ENCODE measurements at regions not wholly inside any gene's neighbourhood (a gene's known extent, or its start where the extent isn't known, plus 50 kb on each side); places are given as distances from the start of the nearest gene placed in this dataset.
"Not testable (repeated sequence)": the region's sequence is repeated elsewhere in the genome, so short reads cannot be mapped to it uniquely, and the experiment has no call there.

DNA sequence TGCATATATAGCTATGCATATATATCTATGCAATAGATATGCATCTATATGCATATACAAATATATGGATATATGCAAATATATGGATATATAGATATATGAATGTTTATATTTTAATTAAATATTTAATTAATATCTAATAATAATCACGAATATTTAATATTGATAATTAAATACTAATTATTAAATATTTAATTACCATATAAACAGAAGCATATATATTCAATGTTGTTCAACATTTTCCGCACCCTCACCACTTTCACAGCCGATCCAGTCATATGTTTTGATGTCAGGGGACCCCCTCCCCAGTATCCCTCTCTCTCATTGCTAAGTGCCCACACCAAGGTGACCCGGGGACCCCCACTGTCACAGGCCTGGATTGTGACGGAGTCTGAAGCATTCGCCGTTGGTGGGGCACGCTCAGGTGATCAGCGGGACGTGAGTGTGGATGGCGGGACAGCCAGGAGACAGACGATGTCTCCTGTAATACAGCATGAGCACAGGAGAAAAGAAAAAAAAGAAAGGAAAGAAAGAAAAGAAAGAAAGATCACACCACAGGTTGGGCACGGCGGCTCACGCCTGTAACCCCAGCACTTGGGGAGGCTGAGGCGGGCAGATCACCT, 199.7 kb downstream of the CRLF2 start:
- DNase-seq (ENCODE audit: low spot score): no peak

DNA sequence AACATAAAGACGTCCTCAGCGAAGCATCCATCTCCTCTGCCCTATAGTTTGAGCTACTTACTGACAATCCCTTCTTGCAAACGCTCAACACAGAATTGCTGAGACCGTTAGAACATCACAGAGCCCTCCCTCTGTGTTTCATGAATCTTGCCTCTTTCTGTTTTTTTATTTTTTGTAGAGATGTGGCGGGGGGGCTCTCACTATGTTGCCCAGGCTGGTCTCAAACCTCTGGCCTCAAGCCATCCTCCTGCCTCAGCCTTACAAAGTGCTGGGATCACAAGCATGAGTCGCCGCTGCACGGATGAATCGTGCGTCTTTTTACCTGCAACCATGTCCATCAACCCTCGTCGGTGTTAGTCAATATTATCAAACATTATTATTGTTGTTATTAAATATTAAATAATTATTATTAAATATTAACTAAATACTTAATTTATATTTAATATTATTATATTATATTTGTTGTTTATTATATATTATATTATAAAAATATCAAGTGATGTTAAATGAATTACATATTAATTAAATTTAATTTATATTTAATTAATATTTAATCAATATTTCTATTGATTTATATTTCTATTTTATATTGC, 200.7 kb downstream of the CRLF2 start:
- no peak for DNase-seq (ENCODE audit: low spot score)

DNA sequence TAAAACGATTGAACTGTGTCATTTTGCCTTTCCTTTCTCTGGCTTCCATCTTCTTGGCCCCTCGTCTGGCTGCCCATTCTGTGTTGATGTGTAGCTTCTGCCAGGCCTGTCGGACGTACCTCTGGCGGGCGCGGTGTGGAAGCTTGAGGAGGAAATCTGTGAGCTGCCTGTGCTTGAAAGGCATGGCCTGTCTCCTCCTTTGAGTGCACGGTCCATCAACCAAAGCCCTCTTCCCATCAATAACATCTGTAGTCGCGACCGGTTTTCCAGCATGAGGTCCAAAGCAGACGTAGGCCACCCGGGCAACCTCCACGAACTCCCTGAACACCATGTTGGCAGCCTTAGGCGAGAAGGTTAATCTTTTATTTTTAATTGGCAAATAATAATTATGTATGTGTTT, 202.7 kb downstream of the CRLF2 start:
- no peak for DNase-seq (ENCODE audit: low spot score)

DNA sequence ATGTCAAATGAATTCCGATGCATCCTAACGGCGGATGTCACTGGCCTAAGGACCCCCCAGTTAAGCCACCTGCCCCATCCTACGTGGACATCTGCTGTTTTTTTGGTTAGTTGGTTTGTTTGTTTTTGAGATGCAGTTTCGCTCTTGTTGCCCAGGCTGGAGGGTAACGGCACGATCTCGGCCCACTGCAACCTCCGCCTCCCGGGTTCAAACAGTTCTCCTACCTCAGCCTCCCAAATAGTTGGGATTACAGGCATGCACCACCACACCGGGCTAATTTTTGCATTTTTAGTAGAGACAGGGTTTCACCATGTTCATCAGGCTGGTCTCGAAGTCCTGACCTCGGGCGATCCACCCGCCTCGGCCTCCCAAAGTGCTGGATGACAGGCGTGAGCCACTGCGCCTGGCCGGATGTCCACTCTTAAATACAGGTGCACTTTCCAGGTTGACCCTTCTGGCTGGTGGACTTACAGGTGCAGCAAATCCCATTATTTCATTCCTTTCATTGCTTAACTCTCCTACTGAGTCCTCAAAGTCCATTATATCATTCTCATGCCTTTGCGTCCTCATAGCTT, 206.2 kb downstream of the CRLF2 start:
- DNase-seq (ENCODE audit: low spot score): no peak

DNA sequence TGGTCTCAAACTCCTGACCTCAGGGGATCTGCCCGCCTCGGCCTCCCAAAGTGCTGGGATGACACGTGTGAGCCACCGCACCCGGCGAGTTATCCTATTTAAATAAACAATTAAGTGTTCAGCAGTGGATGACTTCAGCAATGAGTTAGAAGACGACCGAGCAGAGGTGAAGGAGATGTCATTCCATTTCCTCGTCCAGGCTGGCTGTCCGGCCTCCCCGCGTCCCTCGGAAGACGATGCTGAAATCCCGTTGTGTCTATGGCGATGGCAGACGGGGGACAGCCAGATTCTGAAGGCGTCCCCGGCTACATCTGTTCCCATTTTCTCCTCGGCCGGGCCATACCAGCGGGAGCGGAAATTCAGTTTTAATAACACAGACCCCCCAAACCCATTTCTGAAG, 209.8 kb downstream of the CRLF2 start:
- no peak for DNase-seq (ENCODE audit: low spot score)

DNA sequence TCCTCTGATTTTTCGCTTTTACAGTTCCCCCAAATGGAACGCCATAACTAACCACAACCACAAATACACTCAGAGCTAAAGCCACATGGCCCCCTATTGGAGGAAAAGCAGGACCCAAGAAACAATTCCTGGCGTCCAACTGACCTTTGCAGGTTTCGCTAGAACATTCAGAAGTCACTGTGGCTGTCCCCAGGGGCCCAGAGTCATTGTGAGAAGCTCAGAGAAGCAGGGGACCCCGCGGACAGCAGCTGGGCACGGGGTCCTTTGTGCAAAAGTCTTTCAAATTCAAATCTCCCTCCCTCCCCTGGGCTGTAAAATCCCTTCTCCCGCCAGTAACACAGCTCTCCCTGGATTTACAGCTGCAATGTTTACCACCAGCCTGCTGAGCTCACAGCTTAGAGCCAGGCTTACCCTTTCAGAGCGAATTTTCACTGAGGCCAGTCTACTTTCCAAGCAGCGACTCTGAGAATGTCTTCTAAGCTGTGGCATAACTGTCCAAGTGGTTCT, 214.8 kb downstream of the CRLF2 start:
- no peak for DNase-seq (ENCODE audit: low spot score)

DNA sequence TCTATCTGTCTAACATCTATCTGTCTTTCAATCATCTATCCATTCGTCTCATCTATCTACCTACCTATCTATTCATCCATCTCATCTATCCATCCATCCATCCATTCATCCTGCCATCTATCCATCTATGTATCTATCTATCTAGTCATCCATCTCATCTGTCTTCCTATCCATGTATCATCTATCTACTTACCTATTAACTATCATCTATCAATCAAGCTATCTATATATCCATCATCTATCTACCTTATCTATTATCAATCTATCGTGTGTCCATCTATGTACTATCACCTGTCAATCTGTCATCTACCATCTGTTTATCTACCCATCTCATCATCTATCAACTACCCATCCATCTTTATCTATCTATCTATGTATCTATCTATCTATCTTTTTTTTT, 217.7 kb downstream of the CRLF2 start:
- no peak for DNase-seq (ENCODE audit: low spot score)

DNA sequence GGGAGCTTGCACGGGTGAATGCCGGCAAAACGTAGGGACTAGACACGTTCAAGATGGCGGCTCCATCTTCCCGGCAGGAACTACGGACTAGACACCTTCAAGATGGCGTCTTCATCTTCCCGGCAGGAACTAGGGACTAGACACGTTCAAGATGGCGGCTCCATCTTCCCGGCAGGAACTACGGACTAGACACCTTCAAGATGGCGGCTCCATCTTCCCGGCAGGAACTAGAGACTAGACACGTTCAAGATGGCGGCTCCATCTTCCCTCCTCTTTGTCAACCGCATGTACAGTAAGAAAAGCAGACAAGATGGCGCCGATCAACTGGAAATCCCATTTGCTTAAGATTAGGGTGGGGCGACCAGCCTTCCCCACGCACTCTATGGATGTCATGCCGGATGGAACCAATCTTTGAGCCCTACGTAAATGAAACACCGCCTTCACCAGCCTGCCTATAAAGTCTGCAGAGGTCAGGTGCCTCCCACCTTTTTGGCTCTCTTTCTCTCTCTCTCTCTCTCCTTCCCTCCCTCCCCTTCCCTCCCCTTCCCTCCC, 222.4 kb downstream of the CRLF2 start:
- no peak for DNase-seq (ENCODE audit: low spot score)

DNA sequence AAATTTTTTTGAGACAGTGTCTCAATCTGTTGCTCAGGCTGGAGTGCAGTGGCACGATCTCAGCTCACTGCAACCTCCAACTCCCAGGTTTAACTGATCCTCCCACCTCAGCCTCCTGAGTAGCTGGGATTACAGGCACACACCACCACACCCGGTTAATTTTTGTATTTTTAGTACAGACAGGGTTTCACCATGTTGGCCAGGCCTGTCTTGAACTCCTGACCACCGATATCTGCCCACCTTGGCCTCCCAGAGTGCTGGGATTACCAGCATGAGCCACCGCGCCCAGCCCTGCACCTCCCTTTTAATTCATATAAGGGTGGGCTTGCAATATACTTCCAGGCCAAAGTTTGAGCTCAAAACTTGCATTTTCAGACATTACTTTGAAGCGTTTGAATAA, 223.9 kb downstream of the CRLF2 start:
- DNase-seq (ENCODE audit: low spot score): not testable (repeated sequence)

DNA sequence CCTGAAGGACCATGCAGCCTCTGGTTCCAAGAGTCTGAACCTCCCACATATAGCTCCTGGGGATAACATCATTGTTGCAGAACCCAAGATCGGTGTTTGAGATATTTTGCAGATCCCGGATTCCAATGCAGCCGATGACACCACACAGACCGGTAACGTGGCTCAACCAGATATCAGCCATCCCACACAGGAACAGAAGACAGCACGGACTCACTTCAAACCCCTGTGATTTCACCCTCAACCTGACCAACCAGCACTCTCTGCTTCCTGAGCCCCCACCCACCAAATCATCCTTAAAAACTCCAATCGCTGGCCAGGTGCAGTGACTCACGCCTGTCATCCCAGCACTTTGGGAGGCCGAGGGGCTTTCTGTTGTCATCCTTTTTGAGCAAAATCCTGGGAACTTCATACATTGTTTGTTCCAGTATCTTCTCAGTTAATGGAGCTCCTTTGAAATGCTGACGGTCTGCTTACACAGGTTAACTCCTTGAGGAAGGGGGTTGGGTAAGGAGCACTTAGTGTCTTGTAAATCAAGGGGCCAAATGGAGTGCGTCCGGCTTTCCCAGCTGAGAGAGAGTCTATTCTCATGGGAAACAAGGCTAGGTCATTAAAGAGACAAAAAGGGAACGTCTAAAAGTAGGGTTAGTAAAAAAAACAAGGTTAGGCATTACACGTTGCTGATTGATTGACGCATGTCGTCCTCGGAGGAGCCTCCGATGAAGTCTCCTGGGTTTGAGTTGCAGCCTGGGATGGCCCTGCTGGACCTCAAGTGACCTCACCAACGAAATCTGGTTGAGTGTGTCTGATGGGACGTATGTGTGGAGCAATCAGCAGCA, 230.4 kb downstream of the CRLF2 start:
- DNase-seq (ENCODE audit: low spot score): no peak

DNA sequence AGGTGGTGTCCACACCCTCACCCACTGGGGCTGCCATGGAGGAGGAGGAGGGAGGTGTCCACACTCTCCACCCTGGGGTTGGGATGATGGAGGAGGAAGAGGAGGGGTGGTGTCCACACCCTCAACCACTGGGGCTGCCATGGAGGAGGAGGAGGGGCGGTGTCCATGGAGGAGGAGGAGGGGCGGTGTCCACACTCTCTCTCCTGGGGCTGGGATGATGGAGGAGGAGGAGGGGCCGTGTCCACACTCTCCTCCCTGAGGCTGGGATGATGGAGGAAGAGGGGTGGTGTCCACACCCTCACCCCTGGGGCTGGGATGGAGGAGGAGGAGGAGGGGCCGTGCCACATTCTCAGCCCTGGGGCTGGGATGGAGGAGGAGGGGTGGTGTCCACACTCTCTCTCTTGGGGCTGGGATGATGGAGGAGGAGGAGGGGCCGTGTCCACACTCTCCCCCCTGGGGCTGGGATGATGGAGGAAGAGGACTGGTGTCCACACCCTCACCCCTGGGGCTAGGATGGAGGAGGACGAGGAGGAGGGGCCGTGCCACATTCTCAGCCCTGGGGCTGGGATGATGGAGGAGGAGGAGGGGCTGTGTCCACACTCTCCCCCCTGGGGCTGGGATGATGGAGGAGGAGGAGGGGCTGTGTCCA, 231.7 kb downstream of the CRLF2 start:
- no peak for DNase-seq (ENCODE audit: low spot score)

DNA sequence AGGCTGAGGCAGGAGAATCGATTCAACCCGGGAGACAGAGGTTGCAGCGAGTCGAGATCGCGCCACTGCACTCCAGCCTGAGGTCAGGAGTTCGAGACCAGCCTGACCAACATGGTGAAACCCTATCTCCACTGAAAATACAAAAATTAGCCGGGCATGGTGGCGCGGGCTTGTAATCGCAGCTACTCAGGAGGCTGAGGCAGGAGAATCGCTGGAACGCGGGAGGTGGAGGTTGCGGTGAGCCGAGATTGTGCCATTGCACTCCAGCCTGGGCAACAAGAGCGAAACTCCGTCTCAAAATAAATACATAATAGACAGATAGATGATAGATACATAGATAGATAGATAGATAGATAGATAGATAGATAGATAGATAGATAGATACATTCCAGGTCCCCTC, 233.3 kb downstream of the CRLF2 start:
- DNase-seq (ENCODE audit: low spot score): not testable (repeated sequence)

DNA sequence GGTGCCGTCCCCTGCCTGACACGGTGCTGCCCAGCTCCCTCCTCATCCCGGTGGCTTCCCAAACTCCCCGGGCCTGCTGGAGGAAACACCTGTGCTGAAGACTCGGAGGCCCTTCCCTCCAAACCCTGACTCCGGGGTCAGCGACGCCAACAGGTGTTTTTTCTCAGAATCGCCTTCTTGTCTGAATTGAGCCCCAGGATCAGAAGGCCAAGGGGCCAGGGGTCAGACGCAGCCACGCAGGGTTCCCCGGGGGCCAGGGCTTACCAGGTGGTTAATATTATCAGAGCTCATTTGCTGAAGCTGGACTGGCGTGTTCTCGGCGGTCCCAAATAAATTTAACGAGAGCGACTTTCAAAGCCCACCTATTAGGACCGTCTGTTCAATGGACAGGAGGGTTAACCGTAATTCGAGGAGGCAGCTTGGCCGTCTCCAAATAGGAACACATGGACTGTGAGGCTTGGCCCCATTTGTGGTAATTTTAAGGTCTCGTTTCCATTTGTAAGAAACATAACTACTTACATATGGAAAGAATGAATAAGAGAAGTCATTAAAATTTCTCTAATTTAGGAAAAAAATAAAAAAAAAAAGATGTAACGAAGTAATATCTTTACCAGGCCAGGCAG, 239.3 kb downstream of the CRLF2 start:
- DNase-seq (ENCODE audit: low spot score): no peak

DNA sequence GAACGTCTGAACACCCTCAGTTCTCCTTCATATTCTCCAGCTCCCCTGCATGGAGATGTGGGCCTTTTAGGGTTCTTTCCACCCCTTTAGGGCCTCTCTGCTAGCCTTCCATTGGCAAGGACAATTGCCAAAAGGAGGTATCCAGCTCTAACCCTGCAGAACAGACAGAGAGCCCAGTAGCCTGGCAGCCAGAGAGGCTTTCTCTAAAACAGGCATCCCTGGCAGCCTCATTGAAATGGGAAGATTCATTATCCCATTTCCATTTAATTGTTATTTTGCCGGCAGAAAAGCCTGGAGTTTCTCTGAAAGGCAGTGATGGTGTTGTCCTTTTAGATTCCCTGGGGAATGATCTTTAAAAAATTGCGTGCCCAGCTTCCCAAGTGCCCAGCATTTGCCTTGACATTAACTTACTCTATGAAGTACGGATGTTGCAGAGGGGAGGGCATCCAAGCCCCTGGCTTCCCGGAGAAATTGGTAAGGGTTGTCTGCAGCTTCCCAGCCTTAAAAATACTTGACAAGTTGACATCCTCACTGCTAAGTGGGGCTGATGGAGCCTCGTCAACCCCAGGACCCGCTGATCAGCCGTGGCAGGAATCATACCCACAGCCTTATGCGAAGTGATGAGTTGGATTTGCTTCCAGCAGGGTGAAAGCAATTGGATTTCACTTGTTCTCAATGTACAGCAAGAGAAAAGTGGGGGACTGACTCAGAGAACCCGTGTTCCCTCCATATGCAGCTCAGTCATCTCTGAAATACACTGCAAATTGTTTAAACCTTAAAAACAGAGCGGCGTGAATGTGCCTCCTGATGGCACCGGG, 244.1 kb downstream of the CRLF2 start:
- DNase-seq (ENCODE audit: low spot score): no peak

DNA sequence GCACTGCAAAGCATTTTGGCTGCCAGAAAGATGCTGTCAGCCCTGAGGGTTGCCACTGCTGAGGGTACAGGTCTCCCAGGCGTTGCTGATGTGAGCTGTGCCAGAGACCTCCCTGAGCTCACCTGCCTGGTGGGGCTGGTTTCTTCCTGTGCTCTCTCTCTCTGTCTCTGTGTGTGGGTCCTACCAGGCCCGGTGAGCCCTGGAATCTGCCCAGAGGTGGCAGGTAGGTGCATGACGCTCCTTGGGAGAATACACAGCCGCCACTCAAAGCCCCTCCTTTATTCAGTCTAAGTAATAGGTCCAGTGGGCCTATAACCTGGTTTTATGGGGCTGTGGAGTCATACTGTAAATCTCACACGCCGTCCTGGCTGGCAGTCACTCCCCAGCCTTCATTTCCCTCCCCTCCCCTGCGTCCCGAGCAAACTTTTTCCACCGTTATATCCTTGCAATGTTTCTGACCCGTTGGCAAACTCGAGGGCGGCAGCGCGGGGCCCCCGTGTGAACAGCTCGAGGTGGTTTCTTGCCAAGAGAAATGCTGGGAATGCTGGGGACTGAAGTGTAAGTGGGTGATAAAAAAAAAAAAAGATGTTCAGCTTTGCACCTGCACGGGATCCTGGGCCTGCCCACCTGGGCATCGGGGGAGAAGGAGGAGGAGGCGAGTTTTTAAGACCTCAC, 245.9 kb downstream of the CRLF2 start:
- no peak for DNase-seq (ENCODE audit: low spot score)

DNA sequence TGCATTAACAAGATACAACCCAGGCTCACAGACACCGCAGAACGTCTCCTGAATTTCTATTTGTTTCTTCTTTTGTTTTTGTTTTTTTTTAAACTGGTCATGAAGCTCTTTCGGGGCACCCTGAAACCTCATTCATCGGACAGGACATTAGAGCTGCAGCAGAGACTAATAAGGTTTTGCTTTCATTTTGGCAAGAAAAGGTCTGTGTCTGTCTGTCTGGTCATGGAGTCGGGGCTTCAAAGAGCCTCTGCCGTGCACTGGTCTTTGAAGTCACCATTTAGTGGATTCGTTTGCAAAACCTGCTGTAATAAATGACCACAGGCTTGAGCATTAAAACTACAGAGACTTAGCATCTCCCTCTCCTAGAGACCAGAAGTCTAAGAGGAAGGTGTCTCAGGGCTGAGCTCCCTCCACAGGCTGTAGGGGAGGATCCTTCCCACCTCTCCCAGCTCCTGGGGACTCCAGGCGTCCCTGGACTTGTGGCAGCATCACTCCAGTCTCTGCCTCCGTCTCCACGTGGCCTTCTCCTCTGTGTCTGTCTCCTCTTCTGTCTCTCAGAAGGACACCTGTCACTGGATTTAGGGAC, 247.5 kb downstream of the CRLF2 start:
- DNase-seq (ENCODE audit: low spot score): no peak

DNA sequence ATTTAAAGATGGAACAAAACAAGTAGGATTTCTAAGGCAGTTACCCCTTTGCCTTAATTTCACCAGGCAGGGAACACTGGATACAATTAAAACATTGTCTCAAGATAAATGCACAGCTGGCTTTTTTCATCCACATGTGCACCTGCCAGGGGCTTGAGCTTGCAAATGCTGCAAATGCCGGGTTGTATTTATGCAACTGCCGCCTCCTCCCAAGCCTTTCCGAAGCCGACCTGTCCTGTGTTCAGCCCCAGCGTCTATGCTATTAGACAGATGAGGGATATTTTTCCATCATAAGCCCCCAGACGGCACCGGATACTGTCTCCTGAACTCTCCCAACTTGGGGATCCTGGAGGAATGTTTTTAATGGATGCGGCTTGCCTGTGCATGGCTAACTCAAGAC, 251.6 kb downstream of the CRLF2 start:
- no peak for DNase-seq (ENCODE audit: low spot score)

DNA sequence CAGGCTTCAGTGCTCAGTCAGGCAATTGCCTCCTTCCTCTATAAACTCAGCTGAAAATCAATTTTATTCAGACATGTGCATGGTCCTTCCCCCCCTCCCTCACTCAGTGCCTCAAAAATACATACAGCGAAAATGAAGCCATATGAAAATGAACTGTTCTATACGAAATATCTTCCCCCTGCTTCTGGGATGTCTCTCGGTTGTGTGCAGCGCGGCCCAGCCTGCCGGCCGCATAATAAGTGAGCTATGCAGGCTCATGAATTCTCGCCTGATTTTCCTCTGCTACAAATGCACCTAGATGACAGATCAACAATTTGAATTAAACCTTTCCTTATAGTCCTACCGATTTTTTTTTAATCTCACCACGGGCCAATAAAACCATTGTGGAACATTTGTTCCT, 252.9 kb downstream of the CRLF2 start:
- DNase-seq (ENCODE audit: low spot score): no peak

DNA sequence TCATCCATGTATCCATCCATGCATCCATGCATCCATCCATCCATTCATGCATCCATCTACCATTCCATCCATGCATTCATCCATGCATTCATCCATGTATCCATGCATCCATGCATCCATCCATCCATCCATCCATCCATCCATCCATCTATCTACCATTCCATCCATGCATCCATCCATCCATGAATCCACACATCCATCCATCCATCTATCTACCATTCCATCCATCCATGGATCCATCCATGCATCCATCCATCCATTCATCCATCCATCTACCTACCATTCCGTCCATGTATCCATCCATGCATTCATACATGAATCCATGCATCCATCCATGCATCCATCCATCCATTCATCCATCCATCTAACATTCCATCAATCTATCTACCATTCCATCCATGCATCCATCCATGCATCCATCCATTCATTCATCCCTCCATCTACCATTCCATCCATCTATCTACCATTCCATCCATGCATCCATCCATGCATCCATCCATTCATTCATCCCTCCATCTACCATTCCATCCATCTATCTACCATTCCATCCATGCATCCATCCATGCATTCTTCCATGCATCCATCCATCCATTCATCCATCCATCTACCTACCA, 257.2 kb downstream of the CRLF2 start:
- DNase-seq (ENCODE audit: low spot score): not testable (repeated sequence)

Data from GM03348 (cell line).